SK-N-SH (cell line): ENCODE measurements at regions not wholly inside any gene's neighbourhood (a gene's known extent, or its start where the extent isn't known, plus 50 kb on each side); places are given as distances from the start of the nearest gene placed in this dataset.

Source experiments
- CTCF ChIA-PET: fragments of 300-600, 350-600 bp; formaldehyde crosslinking; extraction: SDS; loops from one replicate; lab custom pipeline; 2021; lab: Yijun Ruan, JAX
- POLR2A ChIA-PET: fragments of 350-600 bp; sonication (Branson Sonifier 250); formaldehyde crosslinking; extraction: SDS; loops from one replicate; lab custom pipeline; 2020; ENCODE audit warnings: antibody characterized with exemption, inconsistent platforms; lab: Yijun Ruan, JAX
- DNase-seq: peaks from one replicate; pipeline ENCODE4 v3.0.0; 2012
- H2AFZ ChIP-seq: fragments of 200-600 bp; sonication (generic); 2 replicates; pipeline ENCODE4 v1.8.1; 2016; ENCODE audit warnings: antibody characterized with exemption, mild to moderate bottlenecking, low read depth
- H3F3A ChIP-seq: fragments of 200-600 bp; sonication (generic); replicated peaks from 2 replicates; pipeline ENCODE3; 2016; ENCODE audit warnings: antibody characterized with exemption, mild to moderate bottlenecking; ENCODE audit not compliant: insufficient read depth
- H3K27ac ChIP-seq, 2 experiments: fragments of 200-500 bp in 1 of 2; fragments of 200-600 bp in 1 of 2; sonication (Bioruptor generic) in 1 of 2; sonication (generic), shearing (Covaris generic) in 1 of 2; 2 replicates each; pipeline versions ENCODE4 v1.5.1 to v1.6.1; 2014 to 2016; ENCODE audit warnings: low read depth in 2 of 2, inconsistent platforms in 1 of 2, low read length in 1 of 2, mild to moderate bottlenecking in 1 of 2, mixed read lengths in 1 of 2
- H3K27me3 ChIP-seq: fragments of 200-600 bp; sonication (generic), shearing (Covaris generic); 2 replicates; pipeline ENCODE4 v1.6.1; 2016; ENCODE audit warnings: mixed run types; ENCODE audit not compliant: insufficient read depth
- H3K36me3 ChIP-seq, 2 experiments: fragments of 200-500 bp in 1 of 2; fragments of 200-600 bp in 1 of 2; sonication (Bioruptor generic) in 1 of 2; sonication (generic) in 1 of 2; replicated peaks in 1 of 2; 2 replicates each; pipeline versions ENCODE3 to v1.5.1; 2014 to 2016; ENCODE audit warnings: low read length in 1 of 2, mild to moderate bottlenecking in 1 of 2; ENCODE audit not compliant: insufficient read depth in 2 of 2, control insufficient read depth in 1 of 2
- H3K4me1 ChIP-seq, 2 experiments: fragments of 200-500 bp in 1 of 2; fragments of 200-600 bp in 1 of 2; sonication (Bioruptor generic) in 1 of 2; sonication (generic), shearing (Covaris generic) in 1 of 2; 2 replicates each; pipeline versions ENCODE4 v1.5.1 to v1.6.1; 2014 to 2016; ENCODE audit warnings: low read depth in 1 of 2, low read length in 1 of 2, mixed run types in 1 of 2; ENCODE audit not compliant: insufficient read depth in 2 of 2, control insufficient read depth in 1 of 2
- H3K4me2 ChIP-seq: fragments of 200-600 bp; sonication (generic), shearing (Covaris generic); 2 replicates; pipeline ENCODE4 v1.6.1; 2017; ENCODE audit warnings: mixed run types
- H3K4me3 ChIP-seq, 2 experiments: fragments of 200-500 bp in 1 of 2; fragments of 200-600 bp in 1 of 2; sonication (Bioruptor generic) in 1 of 2; sonication (generic), shearing (Covaris generic) in 1 of 2; 2 replicates each; pipeline versions ENCODE4 v1.5.1 to v1.8.1; 2014 to 2016; ENCODE audit warnings: low read depth in 2 of 2, inconsistent platforms in 1 of 2, low read length in 1 of 2, mild to moderate bottlenecking in 1 of 2, mixed read lengths in 1 of 2, moderate library complexity in 1 of 2
- H3K79me2 ChIP-seq: fragments of 200-600 bp; sonication (generic); 2 replicates; pipeline ENCODE4 v1.8.1; 2017; ENCODE audit warnings: mild to moderate bottlenecking; ENCODE audit not compliant: insufficient read depth
- H3K9ac ChIP-seq: fragments of 200-600 bp; sonication (generic); 2 replicates; pipeline ENCODE4 v1.6.1; 2017; ENCODE audit warnings: mixed run types
- H3K9me2 ChIP-seq: fragments of 200-600 bp; sonication (generic); 2 replicates; pipeline ENCODE4 v1.6.1; 2017; ENCODE audit warnings: mixed run types
- H3K9me3 ChIP-seq: fragments of 200-600 bp; sonication (generic); 2 replicates; pipeline ENCODE4 v1.6.1; 2017; ENCODE audit warnings: mixed run types, mild to moderate bottlenecking, moderate library complexity
- H4K20me1 ChIP-seq: fragments of 200-600 bp; sonication (generic); 2 replicates; pipeline ENCODE4 v1.6.1; 2017; ENCODE audit warnings: mild to moderate bottlenecking, mixed run types; ENCODE audit not compliant: insufficient read depth
- ELF1 ChIP-seq: IDR thresholded peaks from 2 replicates; pipeline ENCODE4 v1.4.0; 2012
- EZH2phosphoT487 ChIP-seq: fragments of 200-600 bp; sonication (generic); IDR thresholded peaks from 2 replicates; pipeline ENCODE4 v1.6.1; 2017; ENCODE audit warnings: low read depth, mixed run types, mild to moderate bottlenecking, antibody characterized with exemption, moderate library complexity, borderline replicate concordance
- FOSL2 ChIP-seq: IDR thresholded peaks from 2 replicates; pipeline ENCODE4 v1.4.0; 2012; ENCODE audit warnings: low read depth, mild to moderate bottlenecking, moderate library complexity, borderline replicate concordance
- FOXM1 ChIP-seq: IDR thresholded peaks from 2 replicates; pipeline ENCODE4 v1.4.0; 2012; ENCODE audit warnings: low read depth, mild to moderate bottlenecking
- GATA2 ChIP-seq: sonication (generic); formaldehyde crosslinking; IDR thresholded peaks from 2 replicates; pipeline ENCODE4 v1.5.0; 2020; ENCODE audit warnings: mild to moderate bottlenecking, missing genetic modification reagents
- JUND ChIP-seq: IDR thresholded peaks from 2 replicates; pipeline ENCODE4 v1.4.0; 2012
- MAX ChIP-seq: IDR thresholded peaks from 2 replicates; pipeline ENCODE4 v1.4.0; 2012; ENCODE audit warnings: low read depth
- MXI1 ChIP-seq: IDR thresholded peaks from 2 replicates; pipeline ENCODE4 v1.6.1; 2012; ENCODE audit warnings: mild to moderate bottlenecking, low read depth, low read length, improper control_type of control experiment
- NFIC ChIP-seq: IDR thresholded peaks from 2 replicates; pipeline ENCODE4 v1.4.0; 2012; ENCODE audit warnings: borderline replicate concordance
- NRF1 ChIP-seq: IDR thresholded peaks from 2 replicates; pipeline ENCODE4 v1.6.1; 2012; ENCODE audit warnings: low read depth, mild to moderate bottlenecking, low read length
- RAD21 ChIP-seq: IDR thresholded peaks from 2 replicates; pipeline ENCODE4 v1.6.1; 2012; ENCODE audit warnings: mild to moderate bottlenecking, low read length
- RXRA ChIP-seq: IDR thresholded peaks from 2 replicates; pipeline ENCODE4 v1.4.0; 2012; ENCODE audit warnings: low read depth, mild to moderate bottlenecking, borderline replicate concordance
- SIN3A ChIP-seq: IDR thresholded peaks from 2 replicates; pipeline ENCODE4 v1.6.1; 2012; ENCODE audit warnings: low read depth, mild to moderate bottlenecking, low read length, moderate library complexity, borderline replicate concordance
- SMC3 ChIP-seq: IDR thresholded peaks from 2 replicates; pipeline ENCODE4 v1.6.1; 2012; ENCODE audit warnings: low read depth, low read length, improper control_type of control experiment
- TAF1 ChIP-seq: IDR thresholded peaks from 2 replicates; pipeline ENCODE4 v1.6.1; 2012; ENCODE audit warnings: low read depth, mild to moderate bottlenecking, low read length, moderate library complexity, borderline replicate concordance
- TCF12 ChIP-seq: IDR thresholded peaks from 2 replicates; pipeline ENCODE4 v1.4.0; 2012
- TEAD4 ChIP-seq: IDR thresholded peaks from 2 replicates; pipeline ENCODE4 v1.4.0; 2012; ENCODE audit warnings: mild to moderate bottlenecking, borderline replicate concordance; ENCODE audit not compliant: insufficient read depth
- ZBTB33 ChIP-seq: IDR thresholded peaks from 2 replicates; pipeline ENCODE4 v1.4.0; 2012; ENCODE audit warnings: low read depth, borderline replicate concordance
- WGBS: methylation state at CpG from one replicate; pipeline ENCODE4 v1.1.6; 2017; ENCODE audit warnings: low lambda C conversion rate; 5-methylcytosine and 5-hydroxymethylcytosine counted together
- TF ChIP-seq, protein P1 (sequence below): fragments of 150-350 bp; IDR thresholded peaks from 2 replicates; pipeline ENCODE4 v1.6.1; 2016; ENCODE audit warnings: mild to moderate bottlenecking, low read depth, low read length
- TF ChIP-seq, protein P2 (sequence below): IDR thresholded peaks from 2 replicates; pipeline ENCODE4 v1.4.0; 2012; ENCODE audit warnings: low read depth, borderline replicate concordance

DNA sequence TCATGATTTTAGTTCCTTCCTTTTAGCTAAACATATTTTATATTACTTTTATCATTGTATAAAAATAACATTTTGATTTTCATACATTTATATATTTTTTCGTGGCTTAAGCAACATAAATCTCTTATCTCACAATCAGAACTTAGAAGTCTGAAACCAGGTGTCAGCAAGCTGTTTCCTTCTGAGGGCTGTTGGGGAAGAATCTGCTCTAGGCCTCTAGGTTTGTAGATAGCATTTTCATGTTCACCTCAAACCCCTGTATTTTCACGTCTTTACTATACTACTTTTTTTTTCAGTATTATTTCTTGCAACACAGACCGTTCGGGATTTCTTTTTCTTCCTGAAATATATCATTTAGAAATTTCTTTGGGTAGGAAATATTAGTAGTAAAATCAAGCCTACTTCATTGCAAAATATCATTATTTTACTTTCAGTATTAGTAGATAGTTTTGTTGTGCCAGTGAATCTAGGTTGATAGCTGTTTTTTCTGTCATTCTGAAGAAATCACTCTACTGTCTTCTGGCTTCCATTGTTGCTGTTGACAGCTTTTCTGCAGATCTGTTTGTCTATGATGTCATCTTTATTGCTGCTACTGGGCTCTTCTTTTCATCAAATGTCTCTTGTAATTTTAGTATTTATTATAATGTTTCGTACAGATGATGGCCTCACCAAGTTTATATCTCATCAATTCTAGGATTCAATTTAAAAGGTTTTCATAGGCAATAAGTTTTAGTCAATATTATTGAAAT lies 756.3 kb downstream of the VGLL3 start:
- H2AFZ ChIP-seq, result no peak overlapping the region

DNA sequence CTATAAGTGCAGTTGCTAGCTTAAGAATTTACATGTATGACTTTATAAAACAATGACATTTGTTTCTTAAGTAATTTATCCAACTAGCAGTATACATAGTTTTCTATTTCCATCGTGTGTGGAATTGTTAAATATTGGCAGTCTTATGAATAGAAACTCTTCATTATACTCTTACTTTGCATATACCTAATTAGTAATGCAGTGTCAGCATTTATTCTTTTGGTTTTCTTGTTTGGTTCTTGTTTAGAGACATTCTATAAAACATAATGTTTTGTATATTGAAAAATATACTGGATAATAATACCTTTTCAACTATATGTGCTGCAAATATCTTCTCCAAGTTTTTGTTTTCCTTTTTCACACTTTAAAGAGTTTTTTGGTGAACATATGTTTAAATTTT lies 760.2 kb downstream of the VGLL3 start:
- no peak for DNase-seq
- WGBS, result 19% methylated on average over 1 of the region's 1 CpG
- POLR2A ChIA-PET, result no interaction called here
- H3K9ac ChIP-seq, result no peak overlapping the region
- H3K27ac ChIP-seq, result no peak overlapping the region
- H3K4me3 ChIP-seq, result no peak overlapping the region
- no peak overlapping the region for H2AFZ ChIP-seq
- no peaks in the 10 kb centered on the region for H4K20me1 ChIP-seq
- H3K27me3 ChIP-seq, result no peaks in the 10 kb centered on the region
- H3K4me1 ChIP-seq, result no peaks in the 10 kb centered on the region
- H3K36me3 ChIP-seq, result no peaks in the 10 kb centered on the region
- no peaks in the 10 kb centered on the region for H3K79me2 ChIP-seq
- CTCF ChIA-PET, result no interaction called here
- H3K4me2 ChIP-seq, result no peak overlapping the region
- TF ChIP-seq NFIC (no peak), FOXM1 (no peak), SIN3A (no peak), RXRA (no peak), MXI1 (no peak), NRF1 (no peak), TCF12 (no peak), JUND (no peak), ELF1 (no peak), TAF1 (no peak), EZH2phosphoT487 (no peak), FOSL2 (no peak), MAX (no peak), GATA2 (no peak)
- TF ChIP-seq, protein P1, sequence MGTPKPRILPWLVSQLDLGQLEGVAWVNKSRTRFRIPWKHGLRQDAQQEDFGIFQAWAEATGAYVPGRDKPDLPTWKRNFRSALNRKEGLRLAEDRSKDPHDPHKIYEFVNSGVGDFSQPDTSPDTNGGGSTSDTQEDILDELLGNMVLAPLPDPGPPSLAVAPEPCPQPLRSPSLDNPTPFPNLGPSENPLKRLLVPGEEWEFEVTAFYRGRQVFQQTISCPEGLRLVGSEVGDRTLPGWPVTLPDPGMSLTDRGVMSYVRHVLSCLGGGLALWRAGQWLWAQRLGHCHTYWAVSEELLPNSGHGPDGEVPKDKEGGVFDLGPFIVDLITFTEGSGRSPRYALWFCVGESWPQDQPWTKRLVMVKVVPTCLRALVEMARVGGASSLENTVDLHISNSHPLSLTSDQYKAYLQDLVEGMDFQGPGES, result no peak
- TF ChIP-seq, protein P2, sequence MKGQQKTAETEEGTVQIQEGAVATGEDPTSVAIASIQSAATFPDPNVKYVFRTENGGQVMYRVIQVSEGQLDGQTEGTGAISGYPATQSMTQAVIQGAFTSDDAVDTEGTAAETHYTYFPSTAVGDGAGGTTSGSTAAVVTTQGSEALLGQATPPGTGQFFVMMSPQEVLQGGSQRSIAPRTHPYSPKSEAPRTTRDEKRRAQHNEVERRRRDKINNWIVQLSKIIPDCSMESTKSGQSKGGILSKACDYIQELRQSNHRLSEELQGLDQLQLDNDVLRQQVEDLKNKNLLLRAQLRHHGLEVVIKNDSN, result no peak
- no peaks in the 10 kb centered on the region for H3F3A ChIP-seq
- no peaks in the 10 kb centered on the region for H3K9me2 ChIP-seq
- no peaks in the 10 kb centered on the region for H3K9me3 ChIP-seq

More for the DNA sequence above, 756.3 kb downstream of the VGLL3 start:
- Histone ChIP-seq H3K4me1 (no peaks in the 10 kb centered on the region), H3K9ac (no peak overlapping the region), H3K4me2 (no peak overlapping the region), H3K4me3 (no peak overlapping the region), H4K20me1 (no peaks in the 10 kb centered on the region), H3K9me3 (no peaks in the 10 kb centered on the region), H3K36me3 (no peaks in the 10 kb centered on the region), H3K27ac (no peak overlapping the region), H3K27me3 (no peaks in the 10 kb centered on the region), H3K9me2 (no peaks in the 10 kb centered on the region), H3F3A (no peaks in the 10 kb centered on the region), H3K79me2 (no peaks in the 10 kb centered on the region)
- CTCF ChIA-PET, result interaction anchor here (1.0 kb wide), 1 partner anchor 10 kb away, joined by 3 read pairs; no protein-coding TSS in a partner anchor
- POLR2A ChIA-PET, result no interaction called here
- WGBS, result 25% methylated on average over 5 of the region's 5 CpGs
- TF ChIP-seq FOSL2 (no peak), TEAD4 (no peak), RXRA (no peak), RAD21 (no peak), SMC3 (no peak), ZBTB33 (no peak)
- TF ChIP-seq, protein P1, result no peak
- no peak for DNase-seq
